ENCODE measurements at regions not wholly inside any gene's neighbourhood (a gene's known extent, or its start where the extent isn't known, plus 50 kb on each side); places are given as distances from the start of the nearest gene placed in this dataset.
A peak's percentile ranks its signal among the peaks of the same experiment; 100 is the strongest.

GRCh38 chr9:134487066-134487710, 154.4 kb upstream of the COL5A1 start:
- Histone ChIP-seq H3K4me2 (ENCODE audit: low read length) (no peak overlapping the region), H3K9ac (ENCODE audit: low read depth, low read length) (no peak overlapping the region), H3K36me3 (ENCODE audit: insufficient read depth, low read length) (no peaks in the 10 kb centered on the region), H3K4me1 (ENCODE audit: control insufficient read depth, insufficient read depth, low read length) (peaks cover 9% of the 10 kb centered on the region), H3K9me3 (replicated peaks; ENCODE audit: low read length) (no peaks in the 10 kb centered on the region), H3K4me3 (ENCODE audit: low read length) (no peak overlapping the region), H3K27me3 (ENCODE audit: control insufficient read depth, insufficient read depth, low read length) (peaks cover 5% of the 10 kb centered on the region)

- H3K4me1 ChIP-seq (ENCODE audit: control insufficient read depth, insufficient read depth, low read length) = peaks cover 9% of the 10 kb centered on the region
- H3K4me2 ChIP-seq (ENCODE audit: low read length) = peak overlapping the region; percentile 72
- no peaks in the 10 kb centered on the region for H3K36me3 ChIP-seq (ENCODE audit: insufficient read depth, low read length)
- H3K9ac ChIP-seq (ENCODE audit: low read depth, low read length) = no peak overlapping the region
- no peaks in the 10 kb centered on the region for H3K9me3 ChIP-seq (replicated peaks; ENCODE audit: low read length)
- H3K27me3 ChIP-seq (ENCODE audit: control insufficient read depth, insufficient read depth, low read length) = peaks cover 5% of the 10 kb centered on the region
- H3K4me3 ChIP-seq (ENCODE audit: low read length) = peak overlapping the region; percentile 36
Observed at GRCh38 chr9:134488331-134489280, 153.0 kb upstream of the COL5A1 start.

- H3K36me3 ChIP-seq (ENCODE audit: insufficient read depth, low read length) = no peaks in the 10 kb centered on the region
- peaks cover 9% of the 10 kb centered on the region for H3K4me1 ChIP-seq (ENCODE audit: control insufficient read depth, insufficient read depth, low read length)
- peaks cover 5% of the 10 kb centered on the region for H3K27me3 ChIP-seq (ENCODE audit: control insufficient read depth, insufficient read depth, low read length)
- no peaks in the 10 kb centered on the region for H3K9me3 ChIP-seq (replicated peaks; ENCODE audit: low read length)
- no peak overlapping the region for H3K4me3 ChIP-seq (ENCODE audit: low read length)
- H3K4me2 ChIP-seq (ENCODE audit: low read length) = no peak overlapping the region
- no peak overlapping the region for H3K9ac ChIP-seq (ENCODE audit: low read depth, low read length)
Observed at GRCh38 chr9:134489621-134490408, 151.8 kb upstream of the COL5A1 start.

GRCh38 chr9:134490446-134490845, 151.2 kb upstream of the COL5A1 start:
- Histone ChIP-seq H3K9me3 (replicated peaks; ENCODE audit: low read length) (no peaks in the 10 kb centered on the region), H3K4me1 (ENCODE audit: control insufficient read depth, insufficient read depth, low read length) (peaks cover 9% of the 10 kb centered on the region), H3K4me3 (ENCODE audit: low read length) (no peak overlapping the region), H3K4me2 (ENCODE audit: low read length) (no peak overlapping the region), H3K27me3 (ENCODE audit: control insufficient read depth, insufficient read depth, low read length) (peaks cover 5% of the 10 kb centered on the region), H3K9ac (ENCODE audit: low read depth, low read length) (no peak overlapping the region), H3K36me3 (ENCODE audit: insufficient read depth, low read length) (no peaks in the 10 kb centered on the region)

GRCh38 chr9:134491196-134491835, 150.3 kb upstream of the COL5A1 start:
- H3K4me3 ChIP-seq (ENCODE audit: low read length) = no peak overlapping the region

GRCh38 chr9:134491856-134492255, 149.7 kb upstream of the COL5A1 start:
- Histone ChIP-seq H3K4me2 (ENCODE audit: low read length) (no peak overlapping the region), H3K36me3 (ENCODE audit: insufficient read depth, low read length) (no peaks in the 10 kb centered on the region), H3K9ac (ENCODE audit: low read depth, low read length) (no peak overlapping the region), H3K4me1 (ENCODE audit: control insufficient read depth, insufficient read depth, low read length) (peaks cover 18% of the 10 kb centered on the region), H3K9me3 (replicated peaks; ENCODE audit: low read length) (no peaks in the 10 kb centered on the region), H3K4me3 (ENCODE audit: low read length) (no peak overlapping the region), H3K27me3 (ENCODE audit: control insufficient read depth, insufficient read depth, low read length) (peaks cover 5% of the 10 kb centered on the region)

More at GRCh38 chr9:134491196-134491835, 150.3 kb upstream of the COL5A1 start:
- no peak overlapping the region for H3K9ac ChIP-seq (ENCODE audit: low read depth, low read length)
- H3K27me3 ChIP-seq (ENCODE audit: control insufficient read depth, insufficient read depth, low read length) = peaks cover 5% of the 10 kb centered on the region
- no peaks in the 10 kb centered on the region for H3K36me3 ChIP-seq (ENCODE audit: insufficient read depth, low read length)
- no peaks in the 10 kb centered on the region for H3K9me3 ChIP-seq (replicated peaks; ENCODE audit: low read length)
- peaks cover 12% of the 10 kb centered on the region for H3K4me1 ChIP-seq (ENCODE audit: control insufficient read depth, insufficient read depth, low read length)
- H3K4me2 ChIP-seq (ENCODE audit: low read length) = no peak overlapping the region

GRCh38 chr9:134492281-134492691, 149.3 kb upstream of the COL5A1 start:
- Histone ChIP-seq H3K9me3 (replicated peaks; ENCODE audit: low read length) (no peaks in the 10 kb centered on the region), H3K36me3 (ENCODE audit: insufficient read depth, low read length) (no peaks in the 10 kb centered on the region), H3K4me1 (ENCODE audit: control insufficient read depth, insufficient read depth, low read length) (peaks cover 22% of the 10 kb centered on the region), H3K27me3 (ENCODE audit: control insufficient read depth, insufficient read depth, low read length) (peaks cover 3% of the 10 kb centered on the region), H3K9ac (ENCODE audit: low read depth, low read length) (no peak overlapping the region), H3K4me2 (ENCODE audit: low read length) (no peak overlapping the region), H3K4me3 (ENCODE audit: low read length) (no peak overlapping the region)

- Histone ChIP-seq H3K4me1 (ENCODE audit: control insufficient read depth, insufficient read depth, low read length) (peaks cover 28% of the 10 kb centered on the region), H3K27me3 (ENCODE audit: control insufficient read depth, insufficient read depth, low read length) (no peaks in the 10 kb centered on the region), H3K36me3 (ENCODE audit: insufficient read depth, low read length) (no peaks in the 10 kb centered on the region), H3K9ac (ENCODE audit: low read depth, low read length) (no peak overlapping the region), H3K4me2 (ENCODE audit: low read length) (no peak overlapping the region), H3K9me3 (replicated peaks; ENCODE audit: low read length) (no peaks in the 10 kb centered on the region), H3K4me3 (ENCODE audit: low read length) (no peak overlapping the region)
Observed at GRCh38 chr9:134492721-134493460, 148.7 kb upstream of the COL5A1 start.

GRCh38 chr9:134493461-134494272, 147.9 kb upstream of the COL5A1 start:
- Histone ChIP-seq H3K4me2 (ENCODE audit: low read length) (no peak overlapping the region), H3K4me3 (ENCODE audit: low read length) (no peak overlapping the region), H3K9ac (ENCODE audit: low read depth, low read length) (no peak overlapping the region), H3K9me3 (replicated peaks; ENCODE audit: low read length) (no peaks in the 10 kb centered on the region), H3K36me3 (ENCODE audit: insufficient read depth, low read length) (no peaks in the 10 kb centered on the region), H3K4me1 (ENCODE audit: control insufficient read depth, insufficient read depth, low read length) (peaks cover 25% of the 10 kb centered on the region), H3K27me3 (ENCODE audit: control insufficient read depth, insufficient read depth, low read length) (no peaks in the 10 kb centered on the region)

GRCh38 chr9:134494273-134494815, 147.3 kb upstream of the COL5A1 start:
- Histone ChIP-seq H3K4me1 (ENCODE audit: control insufficient read depth, insufficient read depth, low read length) (peaks cover 21% of the 10 kb centered on the region), H3K4me3 (ENCODE audit: low read length) (no peak overlapping the region), H3K4me2 (ENCODE audit: low read length) (no peak overlapping the region), H3K36me3 (ENCODE audit: insufficient read depth, low read length) (no peaks in the 10 kb centered on the region), H3K9ac (ENCODE audit: low read depth, low read length) (no peak overlapping the region), H3K9me3 (replicated peaks; ENCODE audit: low read length) (no peaks in the 10 kb centered on the region), H3K27me3 (ENCODE audit: control insufficient read depth, insufficient read depth, low read length) (no peaks in the 10 kb centered on the region)

Data from skeletal muscle satellite cell (primary cell).